Loucy (cell line): ENCODE measurements at regions not wholly inside any gene's neighbourhood (a gene's known extent, or its start where the extent isn't known, plus 50 kb on each side); places are given as distances from the start of the nearest gene placed in this dataset.

Experiments
- H2AFZ ChIP-seq: fragments of 200-600 bp; sonication (generic); 2 replicates; pipeline ENCODE4 v1.6.0; 2016; ENCODE audit warnings: antibody characterized with exemption, mild to moderate bottlenecking, low read length, moderate library complexity
- H3F3A ChIP-seq: fragments of 200-600 bp; 2 replicates; pipeline ENCODE4 v1.6.0; 2016; ENCODE audit warnings: antibody characterized with exemption, low read depth, mild to moderate bottlenecking
- H3K27me3 ChIP-seq: fragments of 200-600 bp; sonication (generic); 2 replicates; pipeline ENCODE4 v1.6.1; 2014; ENCODE audit warnings: low read length, mild to moderate bottlenecking; ENCODE audit not compliant: insufficient read depth, poor library complexity, severe bottlenecking
- H3K36me3 ChIP-seq: fragments of 200-600 bp; sonication (generic); 2 replicates; pipeline ENCODE4 v1.6.1; 2016; ENCODE audit warnings: low read length; ENCODE audit not compliant: insufficient read depth
- H3K4me1 ChIP-seq: fragments of 200-600 bp; sonication (generic); 2 replicates; pipeline ENCODE4 v1.5.1; 2014; ENCODE audit warnings: low read length, mild to moderate bottlenecking; ENCODE audit not compliant: insufficient read depth, poor library complexity, severe bottlenecking
- H3K4me2 ChIP-seq: fragments of 200-600 bp; sonication (generic); 2 replicates; pipeline ENCODE4 v1.6.0; 2014; ENCODE audit warnings: antibody characterized with exemption, low read length, low read depth, mild to moderate bottlenecking; ENCODE audit not compliant: poor library complexity, severe bottlenecking
- H3K4me3 ChIP-seq: fragments of 200-600 bp; sonication (generic); 2 replicates; pipeline ENCODE4 v1.5.1; 2014; ENCODE audit warnings: low read length, mild to moderate bottlenecking, mixed read lengths; ENCODE audit not compliant: poor library complexity, severe bottlenecking
- H3K79me2 ChIP-seq: fragments of 200-600 bp; sonication (generic); 2 replicates; pipeline ENCODE4 v1.6.1; 2014; ENCODE audit warnings: low read length; ENCODE audit not compliant: insufficient read depth
- H3K9ac ChIP-seq: fragments of 200-600 bp; sonication (generic); 2 replicates; pipeline ENCODE4 v1.6.0; 2014; ENCODE audit warnings: mild to moderate bottlenecking, low read depth, low read length, moderate library complexity; ENCODE audit not compliant: poor library complexity, severe bottlenecking
- H3K9me2 ChIP-seq: fragments of 200-600 bp; sonication (generic); replicated peaks from 2 replicates; pipeline ENCODE4 v1.6.1; 2016; ENCODE audit warnings: low read depth, low read length, mixed read lengths
- H3K9me3 ChIP-seq: fragments of 200-600 bp; sonication (generic); 2 replicates; pipeline ENCODE4 v1.6.1; 2014; ENCODE audit warnings: mild to moderate bottlenecking, antibody characterized with exemption, low read length, low read depth; ENCODE audit not compliant: insufficient read depth
- H4K20me1 ChIP-seq: fragments of 200-600 bp; sonication (generic); 2 replicates; pipeline ENCODE4 v1.6.0; 2014; ENCODE audit warnings: antibody characterized with exemption, low read length, mild to moderate bottlenecking; ENCODE audit not compliant: insufficient read depth, poor library complexity, severe bottlenecking
- EZH2phosphoT487 ChIP-seq: fragments of 200-600 bp; IDR thresholded peaks from 2 replicates; pipeline ENCODE4 v1.6.1; 2018; ENCODE audit warnings: antibody characterized with exemption, mild to moderate bottlenecking, moderate library complexity, borderline replicate concordance
- TF ChIP-seq, protein P1 (sequence below): fragments of 200-600 bp; sonication (generic); conservative IDR thresholded peaks from 2 replicates; pipeline ENCODE4 v1.5.1; 2014; ENCODE audit warnings: mild to moderate bottlenecking, antibody characterized with exemption, low read length

DNA sequence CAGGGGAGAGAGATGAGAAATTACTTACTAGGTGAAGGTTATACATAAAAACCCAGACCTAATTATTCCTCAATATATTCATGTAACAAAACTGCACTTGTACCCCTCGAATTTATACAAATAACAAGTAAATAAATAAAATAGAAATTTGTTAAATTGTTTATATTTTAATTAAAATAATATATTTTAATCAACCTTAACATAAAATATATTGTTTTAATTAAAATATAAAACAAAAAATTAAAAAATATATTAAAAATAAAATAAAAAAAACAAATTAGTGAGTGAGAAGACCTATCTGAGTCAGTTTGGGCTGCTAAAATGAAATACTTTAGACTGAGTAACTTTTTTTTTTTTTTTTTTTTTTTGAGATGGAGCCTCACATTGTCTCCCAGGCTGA lies 87.4 kb upstream of the PCDH7 start:
- no peaks in the 10 kb centered on the region for H3K36me3 ChIP-seq
- H3K9me2 ChIP-seq: no peaks in the 10 kb centered on the region
- H3K9me3 ChIP-seq: no peaks in the 10 kb centered on the region
- H4K20me1 ChIP-seq: no peaks in the 10 kb centered on the region
- H3K4me3 ChIP-seq: no peak overlapping the region
- no peaks in the 10 kb centered on the region for H3K4me1 ChIP-seq
- TF ChIP-seq EZH2phosphoT487: no peak
- TF ChIP-seq, protein P1, sequence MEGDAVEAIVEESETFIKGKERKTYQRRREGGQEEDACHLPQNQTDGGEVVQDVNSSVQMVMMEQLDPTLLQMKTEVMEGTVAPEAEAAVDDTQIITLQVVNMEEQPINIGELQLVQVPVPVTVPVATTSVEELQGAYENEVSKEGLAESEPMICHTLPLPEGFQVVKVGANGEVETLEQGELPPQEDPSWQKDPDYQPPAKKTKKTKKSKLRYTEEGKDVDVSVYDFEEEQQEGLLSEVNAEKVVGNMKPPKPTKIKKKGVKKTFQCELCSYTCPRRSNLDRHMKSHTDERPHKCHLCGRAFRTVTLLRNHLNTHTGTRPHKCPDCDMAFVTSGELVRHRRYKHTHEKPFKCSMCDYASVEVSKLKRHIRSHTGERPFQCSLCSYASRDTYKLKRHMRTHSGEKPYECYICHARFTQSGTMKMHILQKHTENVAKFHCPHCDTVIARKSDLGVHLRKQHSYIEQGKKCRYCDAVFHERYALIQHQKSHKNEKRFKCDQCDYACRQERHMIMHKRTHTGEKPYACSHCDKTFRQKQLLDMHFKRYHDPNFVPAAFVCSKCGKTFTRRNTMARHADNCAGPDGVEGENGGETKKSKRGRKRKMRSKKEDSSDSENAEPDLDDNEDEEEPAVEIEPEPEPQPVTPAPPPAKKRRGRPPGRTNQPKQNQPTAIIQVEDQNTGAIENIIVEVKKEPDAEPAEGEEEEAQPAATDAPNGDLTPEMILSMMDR: no peak
- H3K27me3 ChIP-seq: no peaks in the 10 kb centered on the region
- no peaks in the 10 kb centered on the region for H3F3A ChIP-seq
- no peak overlapping the region for H2AFZ ChIP-seq
- no peaks in the 10 kb centered on the region for H3K79me2 ChIP-seq
- no peak overlapping the region for H3K4me2 ChIP-seq
- H3K9ac ChIP-seq: no peak overlapping the region

DNA sequence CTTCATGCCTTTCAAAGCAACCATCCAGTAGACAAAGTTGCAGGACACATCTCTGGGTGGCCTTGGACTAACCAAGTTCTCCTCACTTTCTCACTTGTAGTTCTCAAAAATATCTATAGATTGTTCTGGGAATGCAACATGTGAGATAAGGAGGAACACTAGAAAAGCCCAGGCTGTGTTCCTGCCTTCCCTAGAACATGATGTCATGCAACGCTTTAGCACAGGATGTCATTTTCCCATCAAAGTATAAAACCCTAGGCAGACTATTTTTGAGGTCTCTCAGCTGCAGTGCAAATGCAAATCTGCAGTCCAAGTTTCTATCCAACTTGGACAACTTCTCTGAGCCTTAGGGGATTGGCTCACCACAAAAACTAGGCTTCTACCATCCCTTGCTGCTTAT lies 78.8 kb upstream of the PCDH7 start:
- TF ChIP-seq, protein P1: no peak
- TF ChIP-seq EZH2phosphoT487: no peak
- Histone ChIP-seq H4K20me1 (no peaks in the 10 kb centered on the region), H3K27me3 (no peaks in the 10 kb centered on the region), H3F3A (no peaks in the 10 kb centered on the region), H3K36me3 (no peaks in the 10 kb centered on the region), H3K4me3 (no peak overlapping the region), H3K4me2 (no peak overlapping the region), H3K9ac (no peak overlapping the region), H3K9me2 (no peaks in the 10 kb centered on the region), H3K4me1 (no peaks in the 10 kb centered on the region), H3K9me3 (no peaks in the 10 kb centered on the region), H2AFZ (no peak overlapping the region), H3K79me2 (no peaks in the 10 kb centered on the region)

DNA sequence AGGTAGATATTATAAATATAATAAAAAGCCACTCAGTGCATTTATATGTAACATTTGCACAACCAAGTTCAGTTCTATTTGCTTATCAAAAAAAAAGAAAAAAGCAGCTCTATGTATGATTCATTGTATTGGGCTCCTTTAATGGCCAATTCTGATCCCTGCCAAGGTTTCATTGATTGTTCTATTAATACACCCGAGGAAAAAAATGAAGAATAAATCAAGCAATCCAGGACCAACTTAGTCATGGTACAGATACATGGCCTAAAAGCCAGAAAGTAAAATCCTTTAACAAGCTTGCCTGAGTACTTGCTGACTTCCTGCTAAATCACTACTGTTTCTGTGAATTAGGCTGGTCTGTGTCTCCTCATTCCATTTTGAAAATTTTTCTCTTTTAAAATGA lies 77.6 kb upstream of the PCDH7 start:
- Histone ChIP-seq H3K4me3 (no peak overlapping the region), H3K9me3 (no peaks in the 10 kb centered on the region), H3K36me3 (no peaks in the 10 kb centered on the region), H3K9ac (no peak overlapping the region), H2AFZ (no peak overlapping the region), H3K4me2 (no peak overlapping the region), H3K27me3 (no peaks in the 10 kb centered on the region), H3K9me2 (no peaks in the 10 kb centered on the region), H3F3A (no peaks in the 10 kb centered on the region), H4K20me1 (no peaks in the 10 kb centered on the region), H3K79me2 (no peaks in the 10 kb centered on the region), H3K4me1 (no peaks in the 10 kb centered on the region)
- TF ChIP-seq, protein P1: no peak
- no peak for TF ChIP-seq EZH2phosphoT487
